Astrocyte (in vitro differentiated cells and primary cell): ENCODE measurements at regions not wholly inside any gene's neighbourhood (a gene's known extent, or its start where the extent isn't known, plus 50 kb on each side); places are given as distances from the start of the nearest gene placed in this dataset.

Source experiments
- DNase-seq: peaks from one replicate; pipeline ENCODE4 v3.0.0-alpha.2; 2010; ENCODE audit warnings: low read depth
- FAIRE-seq: peaks from 2 replicates; lab custom pipeline; 2011; peaks lifted over from hg19 to GRCh38; lab: Jason Lieb, UNC
- H2AFZ ChIP-seq: 2 replicates; pipeline ENCODE4 v1.6.0; 2012; ENCODE audit warnings: low read depth, low read length, inconsistent platforms
- H3K27ac ChIP-seq: 2 replicates; pipeline ENCODE4 v1.5.1; 2011; ENCODE audit warnings: low read depth, low read length, inconsistent platforms
- H3K27me3 ChIP-seq: 2 replicates; pipeline ENCODE4 v1.6.0; 2011; ENCODE audit warnings: low read length, inconsistent platforms; ENCODE audit not compliant: insufficient read depth
- H3K36me3 ChIP-seq: 2 replicates; pipeline ENCODE4 v1.5.1; 2011; ENCODE audit warnings: low read length, inconsistent platforms; ENCODE audit not compliant: insufficient read depth
- H3K4me1 ChIP-seq: 2 replicates; pipeline ENCODE4 v1.5.1; 2011; ENCODE audit warnings: low read length, inconsistent platforms; ENCODE audit not compliant: insufficient read depth
- H3K4me2 ChIP-seq: 2 replicates; pipeline ENCODE4 v1.6.0; 2012; ENCODE audit warnings: low read length, inconsistent platforms
- H3K4me3 ChIP-seq: 2 replicates; pipeline ENCODE4 v1.5.1; 2011; ENCODE audit warnings: low read depth, mild to moderate bottlenecking, low read length, inconsistent platforms; ENCODE audit not compliant: insufficient read depth
- H3K79me2 ChIP-seq: 2 replicates; pipeline ENCODE4 v1.6.0; 2012; ENCODE audit warnings: mild to moderate bottlenecking, low read length, inconsistent platforms; ENCODE audit not compliant: insufficient read depth
- H3K9ac ChIP-seq: 2 replicates; pipeline ENCODE4 v1.6.0; 2012; ENCODE audit warnings: mild to moderate bottlenecking, low read length, inconsistent platforms
- H3K9me3 ChIP-seq: 2 replicates; pipeline ENCODE4 v1.5.1; 2012; ENCODE audit warnings: low read depth, mild to moderate bottlenecking, low read length, inconsistent platforms; ENCODE audit not compliant: insufficient read depth
- H4K20me1 ChIP-seq: 2 replicates; pipeline ENCODE4 v1.6.0; 2012; ENCODE audit warnings: low read length, inconsistent platforms; ENCODE audit not compliant: insufficient read depth
- H3K27ac Mint-ChIP-seq: one replicate; pipeline ENCODE4 v1.8.0; 2021; ENCODE audit warnings: mild to moderate bottlenecking, mixed read lengths; ENCODE audit not compliant: unreplicated experiment
- H3K27me3 Mint-ChIP-seq: one replicate; pipeline ENCODE4 v1.8.0; 2021; ENCODE audit warnings: low read depth, mixed read lengths; ENCODE audit not compliant: unreplicated experiment
- H3K36me3 Mint-ChIP-seq: one replicate; pipeline ENCODE4 v1.8.0; 2021; ENCODE audit warnings: low read depth, mixed read lengths; ENCODE audit not compliant: unreplicated experiment
- H3K4me1 Mint-ChIP-seq: one replicate; pipeline ENCODE4 v1.8.0; 2021; ENCODE audit warnings: low read depth, mixed read lengths; ENCODE audit not compliant: unreplicated experiment
- H3K4me3 Mint-ChIP-seq: one replicate; pipeline ENCODE4 v1.8.0; 2021; ENCODE audit warnings: mild to moderate bottlenecking, moderate library complexity, mixed read lengths; ENCODE audit not compliant: unreplicated experiment
- H3K9me3 Mint-ChIP-seq: one replicate; pipeline ENCODE4 v1.8.0; 2021; ENCODE audit warnings: mild to moderate bottlenecking, mixed read lengths; ENCODE audit not compliant: unreplicated experiment
- CTCF ChIP-seq: IDR thresholded peaks from 2 replicates; pipeline ENCODE4 v1.5.1; 2011; ENCODE audit warnings: low read depth, mild to moderate bottlenecking, inconsistent platforms, low read length, moderate library complexity; ENCODE audit not compliant: insufficient read depth
- EZH2 ChIP-seq: IDR thresholded peaks from 2 replicates; pipeline ENCODE4 v1.6.1; 2012; ENCODE audit warnings: mild to moderate bottlenecking, low read length, inconsistent platforms; ENCODE audit not compliant: insufficient read depth

- no peak overlapping the region for H2AFZ ChIP-seq
- H3K36me3 Mint-ChIP-seq, result peaks cover 5% of the 10 kb centered on the region
- no peak overlapping the region for H3K27ac ChIP-seq
- H4K20me1 ChIP-seq, result no peaks in the 10 kb centered on the region
- peaks cover 15% of the 10 kb centered on the region for H3K9me3 Mint-ChIP-seq
- H3K27me3 ChIP-seq, result no peaks in the 10 kb centered on the region
- peaks cover 6% of the 10 kb centered on the region for H3K4me1 ChIP-seq
- H3K27me3 Mint-ChIP-seq, result no peaks in the 10 kb centered on the region
- H3K4me3 Mint-ChIP-seq, result no peak overlapping the region
- FAIRE-seq (no peak), DNase-seq (peak; percentile 49)
- H3K9me3 ChIP-seq, result no peaks in the 10 kb centered on the region
- H3K4me1 Mint-ChIP-seq, result no peaks in the 10 kb centered on the region
- H3K4me2 ChIP-seq, result no peak overlapping the region
- no peaks in the 10 kb centered on the region for H3K36me3 ChIP-seq
- no peak overlapping the region for H3K27ac Mint-ChIP-seq
- no peaks in the 10 kb centered on the region for H3K79me2 ChIP-seq
- no peak overlapping the region for H3K4me3 ChIP-seq
- H3K9ac ChIP-seq, result no peak overlapping the region
- no peak for TF ChIP-seq CTCF
These were observed 262.2 kb upstream of the PMFBP1 start for GRCh38 chr16:72434159-72434558.

GRCh38 chr16:72430121-72430520, 258.2 kb upstream of the PMFBP1 start:
- H3K9me3 ChIP-seq, result no peaks in the 10 kb centered on the region
- H3K27me3 Mint-ChIP-seq, result no peaks in the 10 kb centered on the region
- TF ChIP-seq CTCF, result no peak
- TF ChIP-seq EZH2, result no peak

GRCh38 chr16:72429671-72430081, 257.7 kb upstream of the PMFBP1 start:
- H3K27ac ChIP-seq, result no peak overlapping the region
- Mint-ChIP-seq H3K27me3 (no peaks in the 10 kb centered on the region), H3K9me3 (peaks cover 10% of the 10 kb centered on the region), H3K27ac (no peak overlapping the region), H3K4me1 (no peaks in the 10 kb centered on the region), H3K36me3 (peaks cover 9% of the 10 kb centered on the region), H3K4me3 (no peak overlapping the region)
- H3K36me3 ChIP-seq, result no peaks in the 10 kb centered on the region
- H2AFZ ChIP-seq, result no peak overlapping the region
- DNase-seq, result no peak
- peaks cover 5% of the 10 kb centered on the region for H3K27me3 ChIP-seq
- no peaks in the 10 kb centered on the region for H3K79me2 ChIP-seq
- H3K9me3 ChIP-seq, result no peaks in the 10 kb centered on the region
- peaks cover 14% of the 10 kb centered on the region for H3K4me1 ChIP-seq
- no peak overlapping the region for H3K9ac ChIP-seq
- no peaks in the 10 kb centered on the region for H4K20me1 ChIP-seq
- TF ChIP-seq EZH2 (no peak), CTCF (no peak)
- H3K4me3 ChIP-seq, result no peak overlapping the region
- H3K4me2 ChIP-seq, result peak overlapping the region; percentile 46
- no peak for FAIRE-seq

More at GRCh38 chr16:72430121-72430520, 258.2 kb upstream of the PMFBP1 start:
- H3K4me1 ChIP-seq, result peaks cover 14% of the 10 kb centered on the region
- DNase-seq, result no peak
- Mint-ChIP-seq H3K27ac (no peak overlapping the region), H3K36me3 (peaks cover 9% of the 10 kb centered on the region), H3K4me3 (no peak overlapping the region), H3K9me3 (peaks cover 12% of the 10 kb centered on the region), H3K4me1 (no peaks in the 10 kb centered on the region)
- H3K9ac ChIP-seq, result no peak overlapping the region
- H3K27ac ChIP-seq, result no peak overlapping the region
- no peak for FAIRE-seq
- no peak overlapping the region for H2AFZ ChIP-seq
- peak overlapping the region; percentile 46 for H3K4me2 ChIP-seq
- H3K79me2 ChIP-seq, result no peaks in the 10 kb centered on the region
- H4K20me1 ChIP-seq, result no peaks in the 10 kb centered on the region
- H3K27me3 ChIP-seq, result peaks cover 5% of the 10 kb centered on the region
- H3K36me3 ChIP-seq, result no peaks in the 10 kb centered on the region
- H3K4me3 ChIP-seq, result no peak overlapping the region
